ENCODE measurements at regions not wholly inside any gene's neighbourhood (a gene's known extent, or its start where the extent isn't known, plus 50 kb on each side); places are given as distances from the start of the nearest gene placed in this dataset.

- Histone ChIP-seq H2AFZ (ENCODE audit: low read length) (no peak overlapping the region), H3K9ac (ENCODE audit: insufficient read depth, low read depth, low read length) (no peak overlapping the region), H3K9me3 (ENCODE audit: low read length) (no peaks in the 10 kb centered on the region), H3K79me2 (ENCODE audit: insufficient read depth, low read length) (no peaks in the 10 kb centered on the region), H4K20me1 (ENCODE audit: insufficient read depth, low read length) (no peaks in the 10 kb centered on the region), H3K4me3 (replicated peaks in 1 of 3; ENCODE audit: insufficient read depth in 1 of 3, low read depth in 2 of 3, low read length in 3 of 3) (no peak overlapping the region), H3K4me2 (ENCODE audit: low read depth, low read length) (no peak overlapping the region), H3K4me1 (ENCODE audit: insufficient read depth, low read length) (no peaks in the 10 kb centered on the region), H3K36me3 (replicated peaks in 1 of 2; ENCODE audit: control insufficient read depth in 1 of 2, insufficient read depth in 2 of 2, low read length in 2 of 2) (no peaks in the 10 kb centered on the region), H3K27ac (ENCODE audit: extremely low read length, insufficient read depth, low read length) (no peak overlapping the region), H3K27me3 (ENCODE audit: control insufficient read depth in 1 of 2, insufficient read depth in 2 of 2, low read length in 2 of 2) (no peaks in the 10 kb centered on the region)
- CTCF ChIA-PET (ENCODE audit: low intra/inter-chr PET ratio, low total read pairs): no interaction called here
- no peak for DNase-seq (ENCODE audit: low spot score)
- POLR2A ChIA-PET: no interaction called here
- in situ Hi-C loops (cut with HindIII; ENCODE audit: extremely low pct_ligation_motif_present, low pct_unique_long_range_greater_than_20kb) (no loop called here), intact Hi-C loops (cut with micrococcal nuclease; ENCODE audit: unreplicated experiment) (loop anchor here (5.0 kb wide), 1 partner anchor 703 kb away; no protein-coding TSS in a partner anchor)
- TF ChIP-seq JDP2 (CRISPR knock-in tag; IDR thresholded peaks at IDR 0.05; ENCODE audit: borderline replicate concordance) (no peak), ZNF567 (CRISPR knock-in tag; IDR thresholded peaks at IDR 0.05; ENCODE audit: borderline replicate concordance) (no peak), IKZF1 (IDR thresholded peaks at IDR 0.05) (no peak), RXRB (CRISPR knock-in tag; IDR thresholded peaks at IDR 0.05; ENCODE audit: borderline replicate concordance) (no peak), HNRNPH1 (optimal IDR thresholded peaks at IDR 0.05; ENCODE audit: low read depth, low read length) (no peak), ZNF615 (CRISPR knock-in tag; IDR thresholded peaks at IDR 0.05; ENCODE audit: borderline replicate concordance) (no peak), ZUFSP (CRISPR knock-in tag; IDR thresholded peaks at IDR 0.05; ENCODE audit: borderline replicate concordance) (no peak), JARID2 (CRISPR knock-in tag; IDR thresholded peaks at IDR 0.05; ENCODE audit: insufficient replicate concordance) (no peak), SALL1 (CRISPR knock-in tag; IDR thresholded peaks at IDR 0.05) (no peak), ZC3H13 (CRISPR knock-in tag; IDR thresholded peaks at IDR 0.05) (no peak), CENPT (CRISPR knock-in tag; IDR thresholded peaks at IDR 0.05; ENCODE audit: low read depth) (no peak), ZNF354B (CRISPR knock-in tag; IDR thresholded peaks at IDR 0.05) (no peak), ZNF280B (CRISPR knock-in tag; IDR thresholded peaks at IDR 0.05; ENCODE audit: borderline replicate concordance) (no peak), NBN (conservative IDR thresholded peaks at IDR 0.05) (no peak), RNF219 (CRISPR knock-in tag; IDR thresholded peaks at IDR 0.05) (no peak)
- no peak for FAIRE-seq
- no peak for ATAC-seq
- 0% methylated on average over 2 of the region's 2 CpGs for WGBS (ENCODE audit: low lambda C conversion rate)
- no TSS peak for BruUV-seq (replicated peaks)
Measured at GRCh38 chr1:214824763-214825162, 221.8 kb downstream of the CENPF start.

Measured in HepG2 (cell line).